ENCODE measurements at regions not wholly inside any gene's neighbourhood (a gene's known extent, or its start where the extent isn't known, plus 50 kb on each side); places are given as distances from the start of the nearest gene placed in this dataset.

GRCh38 chr21:24850121-24850520 lies 757.2 kb downstream of the MRPL39 start:
- H3K9me3 ChIP-seq (ENCODE audit: control insufficient read depth in 2 of 3, low read length in 3 of 3), result no peaks in the 10 kb centered on the region
- ATAC-seq (no peak), DNase-seq (no peak)
- Mint-ChIP-seq H3K4me3 (no peak overlapping the region), H3K36me3 (no peaks in the 10 kb centered on the region), H3K4me1 (peaks cover 0 to 1% (median 0%) of the 10 kb centered on the region in 7 donors), H3K27me3 (peaks cover 0 to 6% (median 0%) of the 10 kb centered on the region in 5 donors), H3K27ac (no peak overlapping the region), H3K9me3 (peaks cover 0 to 23% (median 3%) of the 10 kb centered on the region in 11 donors)
- H3K27me3 ChIP-seq (ENCODE audit: control insufficient read depth in 2 of 2, insufficient read depth in 2 of 2, low read length in 2 of 2), result no peaks in the 10 kb centered on the region
- intact Hi-C loops (cut with micrococcal nuclease), result no loop called here
- no peaks in the 10 kb centered on the region for H3K4me1 ChIP-seq (ENCODE audit: control insufficient read depth in 2 of 2, insufficient read depth in 2 of 2, low read length in 2 of 2)
- no peak overlapping the region for H3K4me3 ChIP-seq (ENCODE audit: low read length)
- ChIA-PET CTCF (no interaction called here), POLR2A (no interaction called here)
- no peaks in the 10 kb centered on the region for H3K36me3 ChIP-seq (ENCODE audit: control insufficient read depth in 2 of 3, insufficient read depth in 3 of 3, low read length in 3 of 3)
- H3K27ac ChIP-seq (ENCODE audit: low read depth, low read length), result no peak overlapping the region

- no peaks in the 10 kb centered on the region for H3K36me3 ChIP-seq (ENCODE audit: control insufficient read depth in 2 of 3, insufficient read depth in 3 of 3, low read length in 3 of 3)
- no peaks in the 10 kb centered on the region for H3K36me3 Mint-ChIP-seq
- CTCF ChIA-PET, result no interaction called here
- no peak for ATAC-seq
- H3K27me3 Mint-ChIP-seq, result no peaks in the 10 kb centered on the region
- H3K4me3 ChIP-seq (ENCODE audit: low read length), result no peak overlapping the region
- H3K4me1 Mint-ChIP-seq, result peaks cover 0 to 1% (median 0%) of the 10 kb centered on the region in 7 donors
- DNase-seq, result no peak
- POLR2A ChIA-PET, result no interaction called here
- H3K9me3 ChIP-seq (ENCODE audit: control insufficient read depth in 2 of 3, low read length in 3 of 3), result no peaks in the 10 kb centered on the region
- peaks cover 0 to 18% (median 2%) of the 10 kb centered on the region in 11 donors for H3K9me3 Mint-ChIP-seq
- intact Hi-C loops (cut with micrococcal nuclease), result no loop called here
- no peak overlapping the region for H3K27ac ChIP-seq (ENCODE audit: low read depth, low read length)
- H3K27ac Mint-ChIP-seq, result no peak overlapping the region
- no peaks in the 10 kb centered on the region for H3K27me3 ChIP-seq (ENCODE audit: control insufficient read depth in 2 of 2, insufficient read depth in 2 of 2, low read length in 2 of 2)
- no peaks in the 10 kb centered on the region for H3K4me1 ChIP-seq (ENCODE audit: control insufficient read depth in 2 of 2, insufficient read depth in 2 of 2, low read length in 2 of 2)
- no peak overlapping the region for H3K4me3 Mint-ChIP-seq
These were observed 762.6 kb downstream of the MRPL39 start for GRCh38 chr21:24844671-24845070.

- no peak for ATAC-seq
- Histone ChIP-seq H3K36me3 (ENCODE audit: control insufficient read depth in 2 of 3, insufficient read depth in 3 of 3, low read length in 3 of 3) (no peaks in the 10 kb centered on the region), H3K4me3 (ENCODE audit: low read length) (no peak overlapping the region), H3K9me3 (ENCODE audit: control insufficient read depth in 2 of 3, low read length in 3 of 3) (no peaks in the 10 kb centered on the region), H3K27ac (ENCODE audit: low read depth, low read length) (no peak overlapping the region), H3K27me3 (ENCODE audit: control insufficient read depth in 2 of 2, insufficient read depth in 2 of 2, low read length in 2 of 2) (no peaks in the 10 kb centered on the region), H3K4me1 (ENCODE audit: control insufficient read depth in 2 of 2, insufficient read depth in 2 of 2, low read length in 2 of 2) (no peaks in the 10 kb centered on the region)
- no peak overlapping the region for H3K27ac Mint-ChIP-seq
- ChIA-PET CTCF (no interaction called here), POLR2A (no interaction called here)
- H3K27me3 Mint-ChIP-seq, result no peaks in the 10 kb centered on the region
- H3K9me3 Mint-ChIP-seq, result peaks cover 0 to 16% (median 5%) of the 10 kb centered on the region in 11 donors
- no peak overlapping the region for H3K4me3 Mint-ChIP-seq
- no peak for DNase-seq
- H3K4me1 Mint-ChIP-seq, result no peaks in the 10 kb centered on the region
- H3K36me3 Mint-ChIP-seq, result no peaks in the 10 kb centered on the region
- intact Hi-C loops (cut with micrococcal nuclease), result no loop called here
These were observed 767.0 kb downstream of the MRPL39 start for GRCh38 chr21:24840287-24840686.

GRCh38 chr21:24832961-24833360 lies 774.3 kb downstream of the MRPL39 start:
- no peak overlapping the region for H3K27ac Mint-ChIP-seq
- DNase-seq (no peak), ATAC-seq (no peak)
- Histone ChIP-seq H3K27ac (ENCODE audit: low read depth, low read length) (no peak overlapping the region), H3K4me3 (ENCODE audit: low read length) (no peak overlapping the region), H3K4me1 (ENCODE audit: control insufficient read depth in 2 of 2, insufficient read depth in 2 of 2, low read length in 2 of 2) (no peaks in the 10 kb centered on the region), H3K9me3 (ENCODE audit: control insufficient read depth in 2 of 3, low read length in 3 of 3) (no peaks in the 10 kb centered on the region), H3K36me3 (ENCODE audit: control insufficient read depth in 2 of 3, insufficient read depth in 3 of 3, low read length in 3 of 3) (no peaks in the 10 kb centered on the region), H3K27me3 (ENCODE audit: control insufficient read depth in 2 of 2, insufficient read depth in 2 of 2, low read length in 2 of 2) (no peaks in the 10 kb centered on the region)
- H3K4me3 Mint-ChIP-seq, result no peak overlapping the region
- CTCF ChIA-PET, result no interaction called here
- no peaks in the 10 kb centered on the region for H3K27me3 Mint-ChIP-seq
- no peaks in the 10 kb centered on the region for H3K36me3 Mint-ChIP-seq
- no peaks in the 10 kb centered on the region for H3K9me3 Mint-ChIP-seq
- intact Hi-C loops (cut with micrococcal nuclease), result no loop called here
- no peaks in the 10 kb centered on the region for H3K4me1 Mint-ChIP-seq
- POLR2A ChIA-PET, result no interaction called here

GRCh38 chr21:24829397-24829796 lies 777.9 kb downstream of the MRPL39 start:
- Histone ChIP-seq H3K36me3 (ENCODE audit: control insufficient read depth in 2 of 3, insufficient read depth in 3 of 3, low read length in 3 of 3) (no peaks in the 10 kb centered on the region), H3K4me3 (ENCODE audit: low read length) (no peak overlapping the region), H3K27me3 (ENCODE audit: control insufficient read depth in 2 of 2, insufficient read depth in 2 of 2, low read length in 2 of 2) (no peaks in the 10 kb centered on the region), H3K9me3 (ENCODE audit: control insufficient read depth in 2 of 3, low read length in 3 of 3) (no peaks in the 10 kb centered on the region), H3K4me1 (ENCODE audit: control insufficient read depth in 2 of 2, insufficient read depth in 2 of 2, low read length in 2 of 2) (no peaks in the 10 kb centered on the region), H3K27ac (ENCODE audit: low read depth, low read length) (no peak overlapping the region)
- Mint-ChIP-seq H3K27ac (no peak overlapping the region), H3K9me3 (no peaks in the 10 kb centered on the region), H3K36me3 (no peaks in the 10 kb centered on the region), H3K4me1 (no peaks in the 10 kb centered on the region), H3K4me3 (no peak overlapping the region), H3K27me3 (no peaks in the 10 kb centered on the region)
- DNase-seq (no peak), ATAC-seq (no peak)
- intact Hi-C loops (cut with micrococcal nuclease), result no loop called here
- ChIA-PET POLR2A (no interaction called here), CTCF (no interaction called here)

- no peaks in the 10 kb centered on the region for H3K9me3 ChIP-seq (ENCODE audit: control insufficient read depth in 2 of 3, low read length in 3 of 3)
- no peaks in the 10 kb centered on the region for H3K9me3 Mint-ChIP-seq
- ChIA-PET POLR2A (no interaction called here), CTCF (no interaction called here)
- H3K36me3 ChIP-seq (ENCODE audit: control insufficient read depth in 2 of 3, insufficient read depth in 3 of 3, low read length in 3 of 3), result no peaks in the 10 kb centered on the region
- intact Hi-C loops (cut with micrococcal nuclease), result no loop called here
- H3K4me1 Mint-ChIP-seq, result no peaks in the 10 kb centered on the region
- H3K27me3 Mint-ChIP-seq, result no peaks in the 10 kb centered on the region
- no peaks in the 10 kb centered on the region for H3K27me3 ChIP-seq (ENCODE audit: control insufficient read depth in 2 of 2, insufficient read depth in 2 of 2, low read length in 2 of 2)
- DNase-seq (no peak), ATAC-seq (no peak)
- no peak overlapping the region for H3K4me3 Mint-ChIP-seq
- H3K27ac Mint-ChIP-seq, result no peak overlapping the region
- H3K4me1 ChIP-seq (ENCODE audit: control insufficient read depth in 2 of 2, insufficient read depth in 2 of 2, low read length in 2 of 2), result no peaks in the 10 kb centered on the region
- H3K27ac ChIP-seq (ENCODE audit: low read depth, low read length), result no peak overlapping the region
- H3K36me3 Mint-ChIP-seq, result no peaks in the 10 kb centered on the region
- H3K4me3 ChIP-seq (ENCODE audit: low read length), result no peak overlapping the region
These were observed 780.5 kb downstream of the MRPL39 start for GRCh38 chr21:24826822-24827221.

GRCh38 chr21:24825348-24825747 lies 781.9 kb downstream of the MRPL39 start:
- H3K4me1 Mint-ChIP-seq, result no peaks in the 10 kb centered on the region
- no peak for DNase-seq
- ChIA-PET POLR2A (no interaction called here), CTCF (no interaction called here)
- Histone ChIP-seq H3K9me3 (ENCODE audit: control insufficient read depth in 2 of 3, low read length in 3 of 3) (no peaks in the 10 kb centered on the region), H3K27ac (ENCODE audit: low read depth, low read length) (no peak overlapping the region), H3K27me3 (ENCODE audit: control insufficient read depth in 2 of 2, insufficient read depth in 2 of 2, low read length in 2 of 2) (no peaks in the 10 kb centered on the region), H3K36me3 (ENCODE audit: control insufficient read depth in 2 of 3, insufficient read depth in 3 of 3, low read length in 3 of 3) (no peaks in the 10 kb centered on the region), H3K4me1 (ENCODE audit: control insufficient read depth in 2 of 2, insufficient read depth in 2 of 2, low read length in 2 of 2) (no peaks in the 10 kb centered on the region), H3K4me3 (ENCODE audit: low read length) (no peak overlapping the region)
- no peaks in the 10 kb centered on the region for H3K9me3 Mint-ChIP-seq
- intact Hi-C loops (cut with micrococcal nuclease), result no loop called here
- H3K4me3 Mint-ChIP-seq, result no peak overlapping the region
- H3K27me3 Mint-ChIP-seq, result no peaks in the 10 kb centered on the region
- no peak overlapping the region for H3K27ac Mint-ChIP-seq
- no peak for ATAC-seq
- no peaks in the 10 kb centered on the region for H3K36me3 Mint-ChIP-seq
